ENCODE measurements at regions not wholly inside any gene's neighbourhood (a gene's known extent, or its start where the extent isn't known, plus 50 kb on each side); places are given as distances from the start of the nearest gene placed in this dataset.

- TF ChIP-seq REST (tag by site-specific recombination; IDR thresholded peaks at IDR 0.05) (no peak), ZNF558 (tag by site-specific recombination; IDR thresholded peaks at IDR 0.05) (no peak), PATZ1 (tag by site-specific recombination; IDR thresholded peaks at IDR 0.05) (no peak), ZSCAN5A (tag by site-specific recombination; IDR thresholded peaks at IDR 0.05) (no peak), ZNF202 (tag by site-specific recombination; IDR thresholded peaks at IDR 0.05; ENCODE audit: borderline replicate concordance) (no peak), ZNF785 (tag by site-specific recombination; IDR thresholded peaks at IDR 0.05) (no peak), ZFP3 (tag by site-specific recombination; IDR thresholded peaks at IDR 0.05; ENCODE audit: low read depth) (no peak)
Observed at GRCh38 chrX:142084611-142085010, 120.5 kb downstream of the MAGEC2 start (continued).

- Histone ChIP-seq H3K4me1 (ENCODE audit: control insufficient read depth, insufficient read depth, low read length) (no peaks in the 10 kb centered on the region), H3K36me3 (ENCODE audit: control insufficient read depth in 2 of 2, insufficient read depth in 1 of 2, low read length in 2 of 2) (no peaks in the 10 kb centered on the region), H3K9me3 (ENCODE audit: control insufficient read depth, insufficient read depth, low read depth, low read length) (no peaks in the 10 kb centered on the region; the same call in 1 of the 2 replicates), H3K4me3 (ENCODE audit: low read depth, low read length) (no peak overlapping the region), H3K27ac (ENCODE audit: extremely low read depth, low read depth, low read length) (no peak overlapping the region)
- POLR2A ChIA-PET, result no interaction called here
- CTCF ChIA-PET, result no interaction called here
- TF ChIP-seq ZNF37A (tag by site-specific recombination; IDR thresholded peaks at IDR 0.05), result no peak
- no peak for TF ChIP-seq ZNF513 (tag by site-specific recombination; IDR thresholded peaks at IDR 0.05)
- TF ChIP-seq ZNF19 (tag by site-specific recombination; IDR thresholded peaks at IDR 0.05; ENCODE audit: low read depth), result no peak
- no peak for TF ChIP-seq MYNN (tag by site-specific recombination; IDR thresholded peaks at IDR 0.05; ENCODE audit: borderline replicate concordance)
- TF ChIP-seq ZNF274 (IDR thresholded peaks at IDR 0.05; ENCODE audit: low read length), result no peak
- TF ChIP-seq ZNF274 (tag by site-specific recombination; IDR thresholded peaks at IDR 0.05; ENCODE audit: borderline replicate concordance), result no peak
- no peak for TF ChIP-seq ZNF561 (tag by site-specific recombination; IDR thresholded peaks at IDR 0.05; ENCODE audit: borderline replicate concordance)
- no peak for TF ChIP-seq GLI4 (tag by site-specific recombination; IDR thresholded peaks at IDR 0.05)
- no peak for TF ChIP-seq ZNF621 (tag by site-specific recombination; IDR thresholded peaks at IDR 0.05)
- no peak for TF ChIP-seq ZNF292 (tag by site-specific recombination; IDR thresholded peaks at IDR 0.05; ENCODE audit: borderline replicate concordance, low read depth)
- no peak for TF ChIP-seq ZNF518A (tag by site-specific recombination; conservative IDR thresholded peaks at IDR 0.05; ENCODE audit: low read depth)
- no peak for TF ChIP-seq ZNF449 (tag by site-specific recombination; IDR thresholded peaks at IDR 0.05)
- no peak for TF ChIP-seq YY1 (tag by site-specific recombination; IDR thresholded peaks at IDR 0.05)
Observed at GRCh38 chrX:142076633-142077032, 128.5 kb downstream of the MAGEC2 start.

Data from HEK293 (cell line).